ENCODE measurements at regions not wholly inside any gene's neighbourhood (a gene's known extent, or its start where the extent isn't known, plus 50 kb on each side); places are given as distances from the start of the nearest gene placed in this dataset.

GRCh38 chr13:100941377-100942368 lies 267.1 kb upstream of the TMTC4 start:
- no peak for DNase-seq (ENCODE audit: low spot score)

- DNase-seq (ENCODE audit: low spot score): no peak
Measured at GRCh38 chr13:100940658-100941057, 266.1 kb upstream of the TMTC4 start.

- no peak for DNase-seq (ENCODE audit: low spot score)
Measured at GRCh38 chr13:100933841-100934240, 259.2 kb upstream of the TMTC4 start.

GRCh38 chr13:100922599-100922998 lies 248.0 kb upstream of the TMTC4 start:
- DNase-seq (ENCODE audit: low spot score): no peak

GRCh38 chr13:100921139-100921538 lies 246.5 kb upstream of the TMTC4 start:
- DNase-seq (ENCODE audit: low spot score): no peak

GRCh38 chr13:100917011-100917410 lies 242.4 kb upstream of the TMTC4 start:
- DNase-seq (ENCODE audit: low spot score): no peak

- no peak for DNase-seq (ENCODE audit: low spot score)
Measured at GRCh38 chr13:100913143-100913542, 238.5 kb upstream of the TMTC4 start.

GRCh38 chr13:100904293-100904976 lies 229.8 kb upstream of the TMTC4 start:
- no peak for DNase-seq (ENCODE audit: low spot score)

- DNase-seq (ENCODE audit: low spot score): no peak
Measured at GRCh38 chr13:100899720-100900316, 225.2 kb upstream of the TMTC4 start.

GRCh38 chr13:100898431-100898830 lies 223.8 kb upstream of the TMTC4 start:
- no peak for DNase-seq (ENCODE audit: low spot score)

GRCh38 chr13:100895651-100896050 lies 221.1 kb upstream of the TMTC4 start:
- no peak for DNase-seq (ENCODE audit: low spot score)

GRCh38 chr13:100892981-100893380 lies 218.4 kb upstream of the TMTC4 start:
- no peak for DNase-seq (ENCODE audit: low spot score)

- DNase-seq (ENCODE audit: low spot score): no peak
Measured at GRCh38 chr13:100890645-100891044, 216.1 kb upstream of the TMTC4 start.

- no peak for DNase-seq (ENCODE audit: low spot score)
Measured at GRCh38 chr13:100887729-100888151, 213.1 kb upstream of the TMTC4 start.

- DNase-seq (ENCODE audit: low spot score): no peak
Measured at GRCh38 chr13:100883453-100883852, 208.9 kb upstream of the TMTC4 start.

GRCh38 chr13:100881291-100881864 lies 206.8 kb upstream of the TMTC4 start:
- no peak for DNase-seq (ENCODE audit: low spot score)

- no peak for DNase-seq (ENCODE audit: low spot score)
Measured at GRCh38 chr13:100880166-100880565, 205.6 kb upstream of the TMTC4 start.

- DNase-seq (ENCODE audit: low spot score): no peak
Measured at GRCh38 chr13:100879255-100879654, 204.7 kb upstream of the TMTC4 start.

GRCh38 chr13:100876044-100876403 lies 201.4 kb upstream of the TMTC4 start:
- DNase-seq (ENCODE audit: low spot score): no peak

- no peak for DNase-seq (ENCODE audit: low spot score)
Measured at GRCh38 chr13:100875392-100876043, 200.9 kb upstream of the TMTC4 start.

GRCh38 chr13:100872761-100873160 lies 198.2 kb upstream of the TMTC4 start:
- no peak for DNase-seq (ENCODE audit: low spot score)

GRCh38 chr13:100870898-100871297 lies 196.3 kb upstream of the TMTC4 start:
- DNase-seq (ENCODE audit: low spot score): no peak

Measured in HT-29 (cell line).